ENCODE measurements at regions not wholly inside any gene's neighbourhood (a gene's known extent, or its start where the extent isn't known, plus 50 kb on each side); places are given as distances from the start of the nearest gene placed in this dataset.

DNA sequence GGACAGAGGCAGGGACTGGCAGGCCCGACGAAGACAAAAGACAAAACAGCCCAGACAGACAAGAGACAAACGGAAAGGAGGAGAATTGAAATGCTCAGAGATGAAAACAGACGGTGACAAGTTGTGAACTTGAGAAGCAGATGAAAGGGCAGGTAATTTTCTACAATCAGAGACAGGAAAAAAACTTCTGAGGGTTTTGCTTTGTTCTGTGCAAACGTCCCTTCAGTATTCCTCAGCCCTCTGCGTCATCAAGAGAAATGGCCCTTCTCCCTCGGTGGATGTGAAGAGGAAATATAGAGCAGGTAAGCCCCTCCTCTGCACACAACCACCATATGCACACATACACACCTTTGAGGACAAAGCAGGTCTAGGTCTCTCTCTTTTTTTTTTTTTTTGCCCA is 206.6 kb downstream of the UACA start:
- H3K36me3 ChIP-seq: no peaks in the 10 kb centered on the region
- 59% methylated on average over 7 of the region's 7 CpGs for WGBS
- H3K4me1 ChIP-seq (replicated peaks): no peaks in the 10 kb centered on the region
- TF ChIP-seq, protein P1, sequence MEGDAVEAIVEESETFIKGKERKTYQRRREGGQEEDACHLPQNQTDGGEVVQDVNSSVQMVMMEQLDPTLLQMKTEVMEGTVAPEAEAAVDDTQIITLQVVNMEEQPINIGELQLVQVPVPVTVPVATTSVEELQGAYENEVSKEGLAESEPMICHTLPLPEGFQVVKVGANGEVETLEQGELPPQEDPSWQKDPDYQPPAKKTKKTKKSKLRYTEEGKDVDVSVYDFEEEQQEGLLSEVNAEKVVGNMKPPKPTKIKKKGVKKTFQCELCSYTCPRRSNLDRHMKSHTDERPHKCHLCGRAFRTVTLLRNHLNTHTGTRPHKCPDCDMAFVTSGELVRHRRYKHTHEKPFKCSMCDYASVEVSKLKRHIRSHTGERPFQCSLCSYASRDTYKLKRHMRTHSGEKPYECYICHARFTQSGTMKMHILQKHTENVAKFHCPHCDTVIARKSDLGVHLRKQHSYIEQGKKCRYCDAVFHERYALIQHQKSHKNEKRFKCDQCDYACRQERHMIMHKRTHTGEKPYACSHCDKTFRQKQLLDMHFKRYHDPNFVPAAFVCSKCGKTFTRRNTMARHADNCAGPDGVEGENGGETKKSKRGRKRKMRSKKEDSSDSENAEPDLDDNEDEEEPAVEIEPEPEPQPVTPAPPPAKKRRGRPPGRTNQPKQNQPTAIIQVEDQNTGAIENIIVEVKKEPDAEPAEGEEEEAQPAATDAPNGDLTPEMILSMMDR (IDR thresholded peaks at IDR 0.05): no peak
- TF ChIP-seq POLR2AphosphoS5 (IDR thresholded peaks at IDR 0.05) (no peak), POLR2A (IDR thresholded peaks at IDR 0.05) (no peak)
- intact Hi-C loops (cut with DNase I): no loop called here
- H3K27me3 ChIP-seq (replicated peaks; ENCODE audit: insufficient read depth): no peaks in the 10 kb centered on the region
- DNase-seq (ENCODE audit: low spot score): no peak
- no peak overlapping the region for H3K27ac ChIP-seq
- no peak overlapping the region for H3K4me3 ChIP-seq
- no peaks in the 10 kb centered on the region for H3K9me3 ChIP-seq

GRCh38 chr15:70556151-70556741 is 207.1 kb downstream of the UACA start:
- no peaks in the 10 kb centered on the region for H3K36me3 ChIP-seq
- DNase-seq (ENCODE audit: low spot score): no peak
- no peak overlapping the region for H3K4me3 ChIP-seq
- no peaks in the 10 kb centered on the region for H3K4me1 ChIP-seq (replicated peaks)
- WGBS: 88% methylated on average over 4 of the region's 4 CpGs
- no peaks in the 10 kb centered on the region for H3K27me3 ChIP-seq (replicated peaks; ENCODE audit: insufficient read depth)
- intact Hi-C loops (cut with DNase I): no loop called here
- TF ChIP-seq, protein P1 (IDR thresholded peaks at IDR 0.05): no peak
- TF ChIP-seq POLR2AphosphoS5 (IDR thresholded peaks at IDR 0.05) (no peak), POLR2A (IDR thresholded peaks at IDR 0.05) (no peak)
- no peaks in the 10 kb centered on the region for H3K9me3 ChIP-seq
- H3K27ac ChIP-seq: no peak overlapping the region

GRCh38 chr15:70555713-70556112 is 207.6 kb downstream of the UACA start:
- 86% methylated on average over 3 of the region's 3 CpGs for WGBS
- no peak for DNase-seq (ENCODE audit: low spot score)
- H3K9me3 ChIP-seq: no peaks in the 10 kb centered on the region
- no peak overlapping the region for H3K4me3 ChIP-seq
- no peak overlapping the region for H3K27ac ChIP-seq
- intact Hi-C loops (cut with DNase I): no loop called here
- H3K27me3 ChIP-seq (replicated peaks; ENCODE audit: insufficient read depth): no peaks in the 10 kb centered on the region
- no peaks in the 10 kb centered on the region for H3K36me3 ChIP-seq
- no peaks in the 10 kb centered on the region for H3K4me1 ChIP-seq (replicated peaks)
- TF ChIP-seq, protein P1 (IDR thresholded peaks at IDR 0.05): no peak
- no peak for TF ChIP-seq POLR2AphosphoS5 (IDR thresholded peaks at IDR 0.05)

GRCh38 chr15:70547846-70548487 is 215.4 kb downstream of the UACA start:
- H3K4me1 ChIP-seq (replicated peaks): no peaks in the 10 kb centered on the region
- H3K27ac ChIP-seq: no peak overlapping the region
- no peaks in the 10 kb centered on the region for H3K9me3 ChIP-seq
- DNase-seq (ENCODE audit: low spot score): no peak
- intact Hi-C loops (cut with DNase I): no loop called here
- no peak for TF ChIP-seq POLR2A (IDR thresholded peaks at IDR 0.05)
- TF ChIP-seq POLR2AphosphoS5 (IDR thresholded peaks at IDR 0.05): no peak
- TF ChIP-seq, protein P1 (IDR thresholded peaks at IDR 0.05): no peak
- no peaks in the 10 kb centered on the region for H3K27me3 ChIP-seq (replicated peaks; ENCODE audit: insufficient read depth)
- no peak overlapping the region for H3K4me3 ChIP-seq
- no peaks in the 10 kb centered on the region for H3K36me3 ChIP-seq

DNA sequence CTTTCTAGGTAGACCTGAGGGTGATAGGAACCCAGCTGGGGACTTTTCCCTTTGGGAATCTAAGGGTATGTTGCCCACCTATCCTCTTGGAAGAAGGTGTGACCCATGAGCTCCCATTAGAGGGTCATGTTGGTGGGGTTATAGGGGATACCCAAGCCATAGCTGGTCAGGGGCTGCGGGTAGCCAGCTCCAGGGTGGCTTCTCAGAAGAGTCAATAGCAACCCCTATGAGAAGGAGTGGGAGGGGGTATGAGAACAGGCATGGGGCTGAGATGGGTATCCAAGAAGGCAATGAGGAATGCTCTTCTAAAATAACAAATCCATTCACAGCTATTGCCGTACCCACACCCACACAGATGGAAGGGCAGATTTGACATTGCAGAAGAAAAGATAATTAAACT is 217.8 kb downstream of the UACA start:
- H3K4me3 ChIP-seq: no peak overlapping the region
- no peaks in the 10 kb centered on the region for H3K4me1 ChIP-seq (replicated peaks)
- H3K27ac ChIP-seq: no peak overlapping the region
- WGBS: 100% methylated on average over 2 of the region's 2 CpGs
- no peak for DNase-seq (ENCODE audit: low spot score)
- no peaks in the 10 kb centered on the region for H3K9me3 ChIP-seq
- intact Hi-C loops (cut with DNase I): no loop called here
- no peaks in the 10 kb centered on the region for H3K27me3 ChIP-seq (replicated peaks; ENCODE audit: insufficient read depth)
- TF ChIP-seq POLR2AphosphoS5 (IDR thresholded peaks at IDR 0.05) (no peak), POLR2A (IDR thresholded peaks at IDR 0.05) (no peak)
- TF ChIP-seq, protein P1 (IDR thresholded peaks at IDR 0.05): no peak
- no peaks in the 10 kb centered on the region for H3K36me3 ChIP-seq

Data from prostate gland (tissue), 2 donors.